BJ (cell line): ENCODE measurements at regions not wholly inside any gene's neighbourhood (a gene's known extent, or its start where the extent isn't known, plus 50 kb on each side); places are given as distances from the start of the nearest gene placed in this dataset.

Experiments
- CTCF ChIA-PET: fragments of 350-600 bp; formaldehyde crosslinking; extraction: SDS; loops from one replicate; lab custom pipeline; 2021; ENCODE audit warnings: antibody characterized with exemption, inconsistent platforms; lab: Yijun Ruan, JAX
- POLR2A ChIA-PET: fragments of 300-600 bp; sonication (Branson Sonifier 250); formaldehyde crosslinking; extraction: SDS; loops from one replicate; lab custom pipeline; 2021; ENCODE audit warnings: antibody characterized with exemption; lab: Charles Lee
- DNase-seq: peaks from one replicate; pipeline ENCODE4 v3.0.0-alpha.2; 2011; ENCODE audit warnings: low read depth
- H3K27me3 ChIP-seq: 2 replicates; pipeline ENCODE4 v1.6.0; 2011; ENCODE audit warnings: low read length; ENCODE audit not compliant: control insufficient read depth, insufficient read depth
- H3K36me3 ChIP-seq: 2 replicates; pipeline ENCODE4 v1.5.1; 2011; ENCODE audit warnings: low read length; ENCODE audit not compliant: control insufficient read depth, insufficient read depth
- H3K4me3 ChIP-seq: 2 replicates; pipeline ENCODE4 v1.5.1; 2011; ENCODE audit warnings: low read depth, mild to moderate bottlenecking, control low read depth, low read length
- CTCF ChIP-seq: IDR thresholded peaks from 2 replicates; pipeline ENCODE4 v1.5.1; 2011; ENCODE audit warnings: low read depth, mild to moderate bottlenecking, control low read depth, inconsistent platforms, low read length, moderate library complexity; ENCODE audit not compliant: insufficient read depth

GRCh38 chr1:4079815-4080214 is 179.7 kb upstream of the C1orf174 start:
- no peak overlapping the region for H3K4me3 ChIP-seq
- no peak for DNase-seq
- ChIA-PET CTCF (no interaction called here), POLR2A (no interaction called here)
- TF ChIP-seq CTCF: no peak
- no peaks in the 10 kb centered on the region for H3K27me3 ChIP-seq
- H3K36me3 ChIP-seq: no peaks in the 10 kb centered on the region

GRCh38 chr1:4081806-4082711 is 182.0 kb upstream of the C1orf174 start:
- Histone ChIP-seq H3K27me3 (no peaks in the 10 kb centered on the region), H3K36me3 (no peaks in the 10 kb centered on the region), H3K4me3 (no peak overlapping the region)
- no peak for DNase-seq
- POLR2A ChIA-PET: no interaction called here
- CTCF ChIA-PET: no interaction called here
- TF ChIP-seq CTCF: no peak

- ChIA-PET CTCF (no interaction called here), POLR2A (no interaction called here)
- no peak for TF ChIP-seq CTCF
- no peak for DNase-seq
- Histone ChIP-seq H3K36me3 (no peaks in the 10 kb centered on the region), H3K27me3 (no peaks in the 10 kb centered on the region), H3K4me3 (no peak overlapping the region)
Measured at GRCh38 chr1:4083231-4084047, 183.4 kb upstream of the C1orf174 start.

GRCh38 chr1:4084048-4084431 is 184.0 kb upstream of the C1orf174 start:
- Histone ChIP-seq H3K36me3 (no peaks in the 10 kb centered on the region), H3K27me3 (no peaks in the 10 kb centered on the region), H3K4me3 (no peak overlapping the region)
- DNase-seq: no peak
- no peak for TF ChIP-seq CTCF
- ChIA-PET CTCF (no interaction called here), POLR2A (no interaction called here)

- CTCF ChIA-PET: no interaction called here
- POLR2A ChIA-PET: no interaction called here
- Histone ChIP-seq H3K27me3 (no peaks in the 10 kb centered on the region), H3K4me3 (no peak overlapping the region), H3K36me3 (no peaks in the 10 kb centered on the region)
- no peak for DNase-seq
- no peak for TF ChIP-seq CTCF
Measured at GRCh38 chr1:4084446-4084845, 184.4 kb upstream of the C1orf174 start.
